Testis (tissue), 2 donors: ENCODE measurements at regions not wholly inside any gene's neighbourhood (a gene's known extent, or its start where the extent isn't known, plus 50 kb on each side); places are given as distances from the start of the nearest gene placed in this dataset.
"Not testable (repeated sequence)": the region's sequence is repeated elsewhere in the genome, so short reads cannot be mapped to it uniquely, and the experiment has no call there.

Experiments used
- DNase-seq: peaks from one replicate; pipeline ENCODE4 v3.0.0-alpha.2; 2019
- H3K27ac ChIP-seq, 2 donors: fragments of 200-600 bp; sonication (generic); one replicate each; pipeline ENCODE4 v1.5.1; 2019
- H3K27me3 ChIP-seq: fragments of 200-600 bp; sonication (generic); one replicate; pipeline ENCODE4 v1.5.1; 2019
- H3K36me3 ChIP-seq: fragments of 200-600 bp; sonication (generic); one replicate; pipeline ENCODE4 v1.5.1; 2017; ENCODE audit warnings: low read depth; ENCODE audit errors: missing control alignments
- H3K4me1 ChIP-seq: fragments of 200-600 bp; sonication (generic); one replicate; pipeline ENCODE4 v1.5.1; 2019
- H3K4me3 ChIP-seq, 2 donors: fragments of 200-600 bp; sonication (generic); one replicate each; pipeline ENCODE4 v1.5.1; 2017 to 2019
- H3K9me3 ChIP-seq: fragments of 200-600 bp; sonication (generic); one replicate; pipeline ENCODE4 v1.5.1; 2017
- CTCF ChIP-seq, 3 experiments: fragments of 450-650 bp in 2 of 3; fragments of 200-600 bp in 1 of 3; sonication (generic) in 1 of 3; IDR thresholded peaks; one replicate each; pipeline ENCODE4 v1.5.1; 2016 to 2019; ENCODE audit warnings: antibody characterized with exemption in 3 of 3, mild to moderate bottlenecking in 2 of 3, moderate library complexity in 1 of 3
- POLR2A ChIP-seq: fragments of 450-650 bp; IDR thresholded peaks from one replicate; pipeline ENCODE4 v1.6.1; 2017; ENCODE audit warnings: antibody characterized with exemption, mild to moderate bottlenecking, moderate library complexity
- WGBS, 2 donors: methylation state at CpG; one replicate each; pipeline ENCODE4 v1.1.5; 2018; 5-methylcytosine and 5-hydroxymethylcytosine counted together
- intact Hi-C: fragments of 100-400 bp; cut with DNase I; formaldehyde crosslinking; loops from one replicate; pipeline ENCODE4 v1.15.1; 2023; ENCODE audit warnings: low total_unique reads

DNA sequence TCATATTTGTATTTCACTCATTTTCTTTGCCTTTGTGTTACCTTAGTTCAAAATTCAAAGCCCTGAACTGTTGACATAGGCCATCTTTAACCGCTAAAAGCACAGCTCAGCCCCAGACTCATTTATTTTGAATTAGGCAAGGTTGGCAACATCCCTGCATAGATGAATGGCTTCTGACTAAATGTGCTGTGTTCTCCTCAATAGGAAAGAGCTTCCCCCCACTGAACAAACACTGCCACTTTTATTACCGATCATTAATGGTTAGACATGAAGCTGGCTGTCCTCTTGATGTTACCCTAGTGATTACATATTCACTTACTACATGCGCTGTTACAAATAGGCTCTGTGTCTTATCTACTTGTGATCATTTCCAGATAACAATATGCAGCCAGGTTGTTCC lies 170.7 kb downstream of the ADCYAP1 start:
- H3K9me3 ChIP-seq, result no peaks in the 10 kb centered on the region
- H3K27me3 ChIP-seq, result no peaks in the 10 kb centered on the region
- intact Hi-C loops, result no loop called here
- no peak overlapping the region for H3K27ac ChIP-seq
- H3K4me3 ChIP-seq, result no peak overlapping the region
- 79 to 85% methylated on average over 3 of the region's 3 CpGs for WGBS, 2 donors
- H3K36me3 ChIP-seq, result no peaks in the 10 kb centered on the region
- DNase-seq, result no peak
- no peak for TF ChIP-seq CTCF (IDR thresholded peaks at IDR 0.05)
- TF ChIP-seq POLR2A, result no peak
- no peaks in the 10 kb centered on the region for H3K4me1 ChIP-seq

- no peaks in the 10 kb centered on the region for H3K4me1 ChIP-seq
- H3K27ac ChIP-seq, result no peak overlapping the region
- intact Hi-C loops, result no loop called here
- no peak for DNase-seq
- no peaks in the 10 kb centered on the region for H3K9me3 ChIP-seq
- no peak overlapping the region for H3K4me3 ChIP-seq
- no peaks in the 10 kb centered on the region for H3K27me3 ChIP-seq
- H3K36me3 ChIP-seq, result no peaks in the 10 kb centered on the region
- TF ChIP-seq CTCF (IDR thresholded peaks at IDR 0.05), result no peak
- no peak for TF ChIP-seq POLR2A
These were observed 171.2 kb downstream of the ADCYAP1 start for GRCh38 chr18:1075876-1076275.

GRCh38 chr18:1078301-1078700 lies 173.6 kb downstream of the ADCYAP1 start:
- intact Hi-C loops, result no loop called here
- DNase-seq, result no peak
- no peak overlapping the region for H3K27ac ChIP-seq

GRCh38 chr18:1083675-1084074 lies 179.0 kb downstream of the ADCYAP1 start:
- H3K9me3 ChIP-seq, H3K4me1 ChIP-seq, DNase-seq, H3K4me3 ChIP-seq, H3K27ac ChIP-seq, H3K36me3 ChIP-seq, H3K27me3 ChIP-seq, intact Hi-C loops: not testable (repeated sequence)
- 48 to 57% methylated on average over 5 of the region's 5 CpGs for WGBS, 2 donors

More at GRCh38 chr18:1078301-1078700, 173.6 kb downstream of the ADCYAP1 start:
- no peaks in the 10 kb centered on the region for H3K9me3 ChIP-seq
- no peaks in the 10 kb centered on the region for H3K4me1 ChIP-seq
- H3K36me3 ChIP-seq, result no peaks in the 10 kb centered on the region
- no peaks in the 10 kb centered on the region for H3K27me3 ChIP-seq
- no peak overlapping the region for H3K4me3 ChIP-seq
- TF ChIP-seq CTCF (IDR thresholded peaks at IDR 0.05) (no peak), POLR2A (no peak)

- H3K27ac ChIP-seq, result no peak overlapping the region
- H3K36me3 ChIP-seq, result no peaks in the 10 kb centered on the region
- H3K4me3 ChIP-seq, result no peak overlapping the region
- TF ChIP-seq CTCF (IDR thresholded peaks at IDR 0.05), result no peak
- TF ChIP-seq POLR2A, result no peak
- H3K4me1 ChIP-seq, result no peaks in the 10 kb centered on the region
- no peaks in the 10 kb centered on the region for H3K27me3 ChIP-seq
- no peak for DNase-seq
- H3K9me3 ChIP-seq, result no peaks in the 10 kb centered on the region
- 62 to 71% methylated on average over 1 of the region's 1 CpG for WGBS, 2 donors
- intact Hi-C loops, result no loop called here
These were observed 186.1 kb downstream of the ADCYAP1 start for GRCh38 chr18:1090758-1091157.
